Choroid plexus epithelial cell (primary cell): ENCODE measurements at regions not wholly inside any gene's neighbourhood (a gene's known extent, or its start where the extent isn't known, plus 50 kb on each side); places are given as distances from the start of the nearest gene placed in this dataset.
"Not testable (repeated sequence)": the region's sequence is repeated elsewhere in the genome, so short reads cannot be mapped to it uniquely, and the experiment has no call there.

Experiments
- DNase-seq: peaks from one replicate; pipeline ENCODE4 v3.0.0-alpha.2; 2010; ENCODE audit warnings: low read depth
- H3K4me3 ChIP-seq: 2 replicates; pipeline ENCODE4 v1.5.1; 2011; ENCODE audit warnings: low read depth, mild to moderate bottlenecking, control low read depth, low read length, moderate library complexity
- CTCF ChIP-seq: conservative IDR thresholded peaks from 2 replicates; pipeline ENCODE4 v1.5.1; 2011; ENCODE audit warnings: low read depth, mild to moderate bottlenecking, control low read depth, inconsistent platforms, low read length, moderate library complexity

- TF ChIP-seq CTCF, result no peak
- no peak overlapping the region for H3K4me3 ChIP-seq
- no peak for DNase-seq
These were observed 82.7 kb downstream of the ASCL4 start for GRCh38 chr12:107857191-107857590.

GRCh38 chr12:107859367-107859766 is 84.9 kb downstream of the ASCL4 start:
- no peak for TF ChIP-seq CTCF
- DNase-seq, result no peak
- H3K4me3 ChIP-seq, result no peak overlapping the region

- DNase-seq, result no peak
- H3K4me3 ChIP-seq, result no peak overlapping the region
- no peak for TF ChIP-seq CTCF
These were observed 89.7 kb downstream of the ASCL4 start for GRCh38 chr12:107864235-107864634.

- not testable (repeated sequence) for DNase-seq
These were observed 90.2 kb downstream of the ASCL4 start for GRCh38 chr12:107864727-107865126.

GRCh38 chr12:107873223-107873622 is 98.7 kb downstream of the ASCL4 start:
- no peak overlapping the region for H3K4me3 ChIP-seq
- no peak for DNase-seq
- no peak for TF ChIP-seq CTCF

More at GRCh38 chr12:107864727-107865126, 90.2 kb downstream of the ASCL4 start:
- not testable (repeated sequence) for H3K4me3 ChIP-seq

GRCh38 chr12:107875786-107876185 is 101.3 kb downstream of the ASCL4 start:
- DNase-seq, result no peak
- no peak overlapping the region for H3K4me3 ChIP-seq
- TF ChIP-seq CTCF, result no peak

- H3K4me3 ChIP-seq, result no peak overlapping the region
- DNase-seq, result peak; percentile 77
- peak; percentile 90 for TF ChIP-seq CTCF
These were observed 110.5 kb downstream of the ASCL4 start for GRCh38 chr12:107884769-107885694.
